Stomach smooth muscle (tissue), 2 donors: ENCODE measurements at regions not wholly inside any gene's neighbourhood (a gene's known extent, or its start where the extent isn't known, plus 50 kb on each side); places are given as distances from the start of the nearest gene placed in this dataset.

Source experiments
- H3K27ac ChIP-seq: one replicate; pipeline ENCODE4 v1.7.0; 2013; ENCODE audit warnings: mild to moderate bottlenecking, low read length, inconsistent platforms
- H3K27me3 ChIP-seq, 2 donors: one replicate each; pipeline ENCODE4 v1.7.0; 2013; ENCODE audit warnings: low read length in 2 of 2; ENCODE audit not compliant: insufficient read depth in 2 of 2, control insufficient read depth in 1 of 2
- H3K36me3 ChIP-seq, 2 donors: one replicate each; pipeline ENCODE4 v1.7.0; 2013; ENCODE audit warnings: low read length in 2 of 2; ENCODE audit not compliant: control insufficient read depth in 2 of 2, insufficient read depth in 2 of 2
- H3K4me1 ChIP-seq: one replicate; pipeline ENCODE4 v1.7.0; 2013; ENCODE audit warnings: low read length; ENCODE audit not compliant: control insufficient read depth, insufficient read depth
- H3K4me3 ChIP-seq, 2 donors: one replicate each; pipeline ENCODE4 v1.7.0; 2013; ENCODE audit warnings: low read length in 2 of 2
- H3K9ac ChIP-seq, 2 donors: one replicate each; pipeline ENCODE4 v1.7.0; 2013; ENCODE audit warnings: low read length in 2 of 2, mild to moderate bottlenecking in 1 of 2
- H3K9me3 ChIP-seq, 2 donors: one replicate each; pipeline ENCODE4 v1.7.0; 2013; ENCODE audit warnings: low read length in 2 of 2; ENCODE audit not compliant: control insufficient read depth in 2 of 2
- donor health status: healthy.
- donor health status: Pancreatic carcinoma.

GRCh38 chr2:118502106-118502505 lies 345.3 kb downstream of the EN1 start:
- H3K9me3 ChIP-seq, result no peaks in the 10 kb centered on the region
- H3K9ac ChIP-seq, result no peak overlapping the region
- no peak overlapping the region for H3K27ac ChIP-seq
- H3K36me3 ChIP-seq, result no peaks in the 10 kb centered on the region
- H3K4me3 ChIP-seq, result no peak overlapping the region
- H3K27me3 ChIP-seq, result peaks cover 0 to 8% of the 10 kb centered on the region in 2 donors
- H3K4me1 ChIP-seq, result no peaks in the 10 kb centered on the region

DNA sequence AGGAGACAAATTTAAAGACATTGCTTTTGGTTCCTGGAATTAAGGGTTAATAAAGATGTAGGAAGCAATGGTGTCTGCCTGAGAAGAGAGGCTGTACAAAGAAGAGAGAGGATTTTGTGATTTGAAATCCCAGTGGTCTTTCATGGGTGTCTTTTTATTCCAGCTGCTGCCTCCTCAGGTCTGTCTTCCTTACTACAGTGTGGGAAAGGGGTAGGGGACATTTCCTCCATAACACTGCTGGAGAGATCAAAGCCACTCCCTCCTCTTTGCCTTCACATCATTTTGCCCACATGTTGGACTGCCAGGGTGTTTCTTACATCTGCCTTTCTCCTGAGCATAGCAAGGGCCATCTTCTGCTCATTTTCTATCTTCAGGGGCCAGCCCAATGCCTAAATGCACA lies 348.5 kb downstream of the EN1 start:
- H3K4me1 ChIP-seq, result no peaks in the 10 kb centered on the region
- H3K27me3 ChIP-seq, result peaks cover 0 to 9% of the 10 kb centered on the region in 2 donors
- H3K9ac ChIP-seq, result no peak overlapping the region
- H3K9me3 ChIP-seq, result no peaks in the 10 kb centered on the region
- H3K27ac ChIP-seq, result no peak overlapping the region
- H3K4me3 ChIP-seq, result no peak overlapping the region
- H3K36me3 ChIP-seq, result no peaks in the 10 kb centered on the region

DNA sequence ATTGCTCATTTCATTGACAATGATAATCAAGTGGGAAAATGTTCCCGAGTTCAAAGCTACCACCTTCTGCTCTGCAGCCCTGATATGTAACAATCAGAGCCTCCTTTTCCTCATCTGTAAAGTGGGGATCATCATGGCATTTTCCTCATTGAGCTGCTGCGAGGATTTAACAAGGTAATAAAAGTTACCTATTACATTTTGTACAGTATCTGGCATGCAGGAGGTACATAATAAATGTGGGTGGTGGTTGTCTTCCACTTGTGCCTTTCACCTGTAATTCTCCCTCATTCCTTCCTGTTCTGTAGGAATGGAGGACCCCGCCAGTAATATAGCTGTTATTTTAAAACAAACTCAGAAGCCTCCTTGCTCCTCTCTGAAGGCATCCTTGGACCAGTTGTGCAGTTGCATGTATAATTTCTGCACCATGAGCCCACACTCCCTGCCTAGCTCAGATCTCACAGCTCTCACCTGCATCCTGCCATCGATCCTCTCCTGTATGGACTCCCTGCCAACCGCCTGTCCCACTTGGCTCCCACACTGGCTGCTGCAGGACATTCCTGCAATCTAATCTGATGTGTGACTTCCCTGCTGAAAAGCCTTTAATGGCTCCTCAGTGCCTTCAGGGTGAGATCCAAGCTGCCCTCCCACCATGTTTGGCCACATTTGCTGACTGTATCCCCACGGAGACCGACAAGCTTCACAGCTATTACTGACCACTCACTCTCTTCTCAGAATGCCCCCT lies 350.4 kb downstream of the EN1 start:
- Histone ChIP-seq H3K27me3 (peaks cover 0 to 9% of the 10 kb centered on the region in 2 donors), H3K27ac (no peak overlapping the region), H3K4me3 (no peak overlapping the region), H3K9me3 (peaks cover under 1 to 6% of the 10 kb centered on the region in 2 donors), H3K4me1 (no peaks in the 10 kb centered on the region), H3K36me3 (no peaks in the 10 kb centered on the region), H3K9ac (no peak overlapping the region)

GRCh38 chr2:118496467-118496866 lies 351.0 kb downstream of the EN1 start:
- peaks cover 0 to 9% of the 10 kb centered on the region in 2 donors for H3K27me3 ChIP-seq
- peaks cover 3 to 6% of the 10 kb centered on the region in 2 donors for H3K9me3 ChIP-seq
- no peaks in the 10 kb centered on the region for H3K4me1 ChIP-seq
- H3K36me3 ChIP-seq, result no peaks in the 10 kb centered on the region
- H3K4me3 ChIP-seq, result no peak overlapping the region
- H3K9ac ChIP-seq, result no peak overlapping the region
- H3K27ac ChIP-seq, result no peak overlapping the region

- peaks cover 3 to 7% of the 10 kb centered on the region in 2 donors for H3K9me3 ChIP-seq
- peaks cover 0 to 3% of the 10 kb centered on the region in 2 donors for H3K27me3 ChIP-seq
- no peak overlapping the region for H3K9ac ChIP-seq
- H3K27ac ChIP-seq, result no peak overlapping the region
- H3K4me3 ChIP-seq, result no peak overlapping the region
- H3K4me1 ChIP-seq, result no peaks in the 10 kb centered on the region
- H3K36me3 ChIP-seq, result no peaks in the 10 kb centered on the region
Measured at GRCh38 chr2:118495290-118495689, 352.2 kb downstream of the EN1 start.

- no peaks in the 10 kb centered on the region for H3K36me3 ChIP-seq
- H3K4me3 ChIP-seq, result no peak overlapping the region
- peaks cover 0 to 4% of the 10 kb centered on the region in 2 donors for H3K27me3 ChIP-seq
- H3K27ac ChIP-seq, result no peak overlapping the region
- no peak overlapping the region for H3K9ac ChIP-seq
- peaks cover 3 to 12% of the 10 kb centered on the region in 2 donors for H3K9me3 ChIP-seq
- H3K4me1 ChIP-seq, result no peaks in the 10 kb centered on the region
Measured at GRCh38 chr2:118493213-118493612, 354.2 kb downstream of the EN1 start.

DNA sequence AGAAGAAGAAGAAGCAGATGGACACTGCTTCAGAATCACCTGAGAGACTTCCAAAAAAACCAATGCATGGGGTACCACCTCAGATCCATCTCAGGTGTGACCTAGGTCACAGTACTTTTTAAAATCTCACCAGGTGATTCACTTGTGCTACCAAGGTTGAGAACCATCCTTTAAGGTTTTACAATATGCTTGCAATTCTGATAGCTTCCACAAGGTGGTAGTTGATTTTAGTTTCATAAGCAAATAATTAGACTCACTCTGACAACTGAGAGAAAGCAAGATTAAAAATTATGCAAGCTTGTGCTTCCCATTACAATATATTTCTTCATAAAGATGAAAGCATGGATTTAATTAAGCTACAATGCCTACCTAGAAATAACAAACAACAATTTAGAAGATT lies 355.1 kb downstream of the EN1 start:
- H3K36me3 ChIP-seq, result no peaks in the 10 kb centered on the region
- no peak overlapping the region for H3K9ac ChIP-seq
- no peak overlapping the region for H3K27ac ChIP-seq
- H3K4me3 ChIP-seq, result no peak overlapping the region
- H3K4me1 ChIP-seq, result no peaks in the 10 kb centered on the region
- peaks cover 3 to 12% of the 10 kb centered on the region in 2 donors for H3K9me3 ChIP-seq
- H3K27me3 ChIP-seq, result peaks cover 0 to 5% of the 10 kb centered on the region in 2 donors

- Histone ChIP-seq H3K27ac (no peak overlapping the region), H3K36me3 (no peaks in the 10 kb centered on the region), H3K9me3 (peaks cover 3 to 12% of the 10 kb centered on the region in 2 donors), H3K27me3 (peaks cover 0 to 3% of the 10 kb centered on the region in 2 donors), H3K9ac (no peak overlapping the region), H3K4me3 (no peak overlapping the region), H3K4me1 (no peaks in the 10 kb centered on the region)
Measured at GRCh38 chr2:118490330-118490729, 357.1 kb downstream of the EN1 start.

- Histone ChIP-seq H3K9ac (no peak overlapping the region), H3K9me3 (peaks cover 3 to 12% of the 10 kb centered on the region in 2 donors), H3K27me3 (peaks cover 0 to 3% of the 10 kb centered on the region in 2 donors), H3K4me3 (no peak overlapping the region), H3K27ac (no peak overlapping the region), H3K4me1 (no peaks in the 10 kb centered on the region), H3K36me3 (no peaks in the 10 kb centered on the region)
Measured at GRCh38 chr2:118489712-118490299, 357.6 kb downstream of the EN1 start.

DNA sequence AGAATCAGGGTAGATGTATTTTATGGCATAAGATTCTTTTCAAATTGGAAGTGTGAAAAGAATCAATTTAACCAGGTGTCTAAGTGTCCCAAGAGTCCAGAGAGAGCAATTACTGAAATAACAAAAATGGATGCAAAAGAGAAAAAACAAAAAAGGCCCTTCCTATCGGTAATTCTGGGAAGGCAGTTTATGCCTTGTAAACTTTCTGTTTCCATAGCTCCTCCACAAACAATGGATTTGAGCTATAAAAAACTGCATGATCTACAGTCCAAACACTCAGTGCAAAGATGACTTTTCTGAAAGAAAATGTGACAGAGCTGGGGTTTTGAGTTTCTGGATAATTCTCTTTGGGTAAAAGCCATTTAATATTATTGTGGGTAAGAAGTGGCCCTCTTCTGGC lies 366.1 kb downstream of the EN1 start:
- Histone ChIP-seq H3K9me3 (peaks cover 0 to 5% of the 10 kb centered on the region in 2 donors), H3K4me1 (no peaks in the 10 kb centered on the region), H3K4me3 (no peak overlapping the region), H3K27me3 (peaks cover 4 to 9% of the 10 kb centered on the region in 2 donors), H3K27ac (no peak overlapping the region), H3K36me3 (no peaks in the 10 kb centered on the region), H3K9ac (no peak overlapping the region)

GRCh38 chr2:118479020-118479419 lies 368.4 kb downstream of the EN1 start:
- Histone ChIP-seq H3K27me3 (peaks cover 4 to 15% of the 10 kb centered on the region in 2 donors), H3K36me3 (no peaks in the 10 kb centered on the region), H3K9ac (no peak overlapping the region), H3K4me3 (no peak overlapping the region), H3K4me1 (no peaks in the 10 kb centered on the region), H3K9me3 (no peaks in the 10 kb centered on the region), H3K27ac (no peak overlapping the region)
